K562 (cell line): ENCODE measurements at regions not wholly inside any gene's neighbourhood (a gene's known extent, or its start where the extent isn't known, plus 50 kb on each side); places are given as distances from the start of the nearest gene placed in this dataset.

ENCODE experiments used
- ATAC-seq: fragments of 200-7000 bp; cut with Tn5 transposase; 3 replicates; pipeline ENCODE4 v1.9.1; 2020; ENCODE audit warnings: moderate library complexity
- BruUV-seq: library from RNA; stranded (reverse); fragments of 400-500 nt; replicated peaks from 2 replicates; lab custom pipeline; 2021; lab: Mats Ljungman, UMichigan
- CTCF ChIA-PET: fragments of 300-600 bp; formaldehyde crosslinking; extraction: SDS; loops from one replicate; lab custom pipeline; 2021; ENCODE audit warnings: low intra/inter-chr PET ratio; lab: Yijun Ruan, JAX
- POLR2A ChIA-PET: fragments of 300-600, 350-650 bp; sonication (Branson Sonifier 250); formaldehyde crosslinking; extraction: SDS; loops from one replicate; lab custom pipeline; 2021; ENCODE audit warnings: antibody characterized with exemption, inconsistent platforms; lab: Yijun Ruan, JAX
- DNase-seq, 4 experiments: peaks; one replicate each; pipeline versions ENCODE4 v3.0.0 to v3.0.0-alpha.2; 2011 to 2018; ENCODE audit warnings: low spot score in 3 of 4, mixed read lengths in 3 of 4; ENCODE audit errors: extremely low read depth in 1 of 4
- FAIRE-seq: peaks from 2 replicates; lab custom pipeline; 2011; peaks lifted over from hg19 to GRCh38; lab: Jason Lieb, UNC
- H2AFZ ChIP-seq: 2 replicates; pipeline ENCODE4 v1.6.0; 2011; ENCODE audit warnings: low read depth, low read length, control low read depth, inconsistent platforms
- H3K27ac ChIP-seq: fragments of 200-600 bp; 3 replicates; pipeline ENCODE4 v1.8.0; 2011; ENCODE audit warnings: low read depth, mild to moderate bottlenecking, control low read depth, inconsistent platforms, low read length, moderate library complexity, mixed read lengths; ENCODE audit errors: extremely low read depth
- H3K27me3 ChIP-seq, 2 experiments: fragments of 300-600 bp in 1 of 2; 2 replicates in 1 of 2; 3 replicates in 1 of 2; pipeline versions ENCODE4 v1.6.0 to v1.8.0; 2011; ENCODE audit warnings: inconsistent platforms in 2 of 2, low read length in 2 of 2, mild to moderate bottlenecking in 1 of 2, mixed read lengths in 1 of 2, moderate library complexity in 1 of 2; ENCODE audit not compliant: control insufficient read depth in 2 of 2, insufficient read depth in 2 of 2
- H3K36me3 ChIP-seq: fragments of 300-600 bp; 3 replicates; pipeline ENCODE4 v1.8.0; 2011; ENCODE audit warnings: mild to moderate bottlenecking, low read length, inconsistent platforms; ENCODE audit not compliant: control insufficient read depth, insufficient read depth
- H3K4me1 ChIP-seq, 2 experiments: fragments of 200-600 bp in 1 of 2; replicated peaks in 1 of 2; 2 replicates in 1 of 2; 3 replicates in 1 of 2; pipeline versions ENCODE4 v1.5.1 to v1.8.0; 2011; ENCODE audit warnings: inconsistent platforms in 2 of 2, low read length in 2 of 2, mild to moderate bottlenecking in 1 of 2, mixed read lengths in 1 of 2, moderate library complexity in 1 of 2; ENCODE audit not compliant: control insufficient read depth in 2 of 2, insufficient read depth in 2 of 2
- H3K4me2 ChIP-seq: 2 replicates; pipeline ENCODE4 v1.6.1; 2011; ENCODE audit warnings: low read length, control low read depth, inconsistent platforms, mixed read lengths; ENCODE audit not compliant: insufficient read depth
- H3K4me3 ChIP-seq: fragments of 200-600 bp; sonication (generic), shearing (Covaris generic); 2 replicates; pipeline ENCODE4 v1.5.1; 2016; ENCODE audit warnings: control low read depth, inconsistent platforms
- H3K79me2 ChIP-seq: fragments of 200-600 bp; 3 replicates; pipeline ENCODE4 v1.8.0; 2011; ENCODE audit warnings: low read length, inconsistent platforms; ENCODE audit not compliant: control insufficient read depth, insufficient read depth
- H3K9ac ChIP-seq, 2 experiments: 2 replicates each; pipeline versions ENCODE4 v1.6.0 to v1.6.1; 2011; ENCODE audit warnings: low read depth in 2 of 2, low read length in 2 of 2, control low read depth in 1 of 2, inconsistent platforms in 1 of 2, mild to moderate bottlenecking in 1 of 2, mixed read lengths in 1 of 2; ENCODE audit not compliant: insufficient read depth in 1 of 2
- H3K9me1 ChIP-seq: one replicate; pipeline ENCODE4 v1.6.0; 2011; ENCODE audit warnings: inconsistent platforms, mild to moderate bottlenecking, low read length, moderate library complexity; ENCODE audit not compliant: control insufficient read depth, insufficient read depth
- H3K9me3 ChIP-seq: replicated peaks from 2 replicates; pipeline ENCODE4 v1.5.1; 2011; ENCODE audit warnings: low read depth, low read length, inconsistent platforms; ENCODE audit not compliant: control insufficient read depth, insufficient read depth
- H4K20me1 ChIP-seq: replicated peaks from 2 replicates; pipeline ENCODE4 v1.6.1; 2011; ENCODE audit warnings: low read length, inconsistent platforms, mixed read lengths; ENCODE audit not compliant: control insufficient read depth, insufficient read depth
- BCL6 ChIP-seq: fragments of 250-450 bp; sonication (Bioruptor Pico); IDR thresholded peaks from 2 replicates; pipeline ENCODE4 v1.4.0; 2020
- FOXM1 ChIP-seq, 2 experiments: fragments of 450-650 bp in 1 of 2; sonication (generic) in 1 of 2; formaldehyde crosslinking in 1 of 2; IDR thresholded peaks; 2 replicates each; pipeline versions ENCODE4 v1.6.1 to v1.9.0; 2017 to 2022; ENCODE audit warnings: low read depth in 2 of 2, mild to moderate bottlenecking in 2 of 2, missing genetic modification reagents in 1 of 2, moderate library complexity in 1 of 2
- FUS ChIP-seq: fragments of 200-400 bp; formaldehyde crosslinking; optimal IDR thresholded peaks from 2 replicates; pipeline ENCODE3; 2017; ENCODE audit warnings: low read depth, low read length
- GABPB2 ChIP-seq: fragments of 250-450 bp; sonication (Bioruptor Pico); conservative IDR thresholded peaks from 2 replicates; pipeline ENCODE4 v1.5.1; 2021; ENCODE audit warnings: mild to moderate bottlenecking
- NELFE ChIP-seq: IDR thresholded peaks from 2 replicates; pipeline ENCODE4 v1.6.1; 2011; ENCODE audit warnings: mild to moderate bottlenecking; ENCODE audit not compliant: insufficient read depth, insufficient read length
- NFIC ChIP-seq: fragments of 450-650 bp; IDR thresholded peaks from 2 replicates; pipeline ENCODE4 v1.6.1; 2017; ENCODE audit warnings: mild to moderate bottlenecking, inconsistent platforms
- XRCC3 ChIP-seq: fragments of 450-650 bp; IDR thresholded peaks from 2 replicates; pipeline ENCODE4 v1.6.1; 2017; ENCODE audit warnings: mild to moderate bottlenecking, moderate library complexity
- XRCC4 ChIP-seq: IDR thresholded peaks from one replicate; pipeline ENCODE4 v1.6.1; 2011; ENCODE audit not compliant: insufficient read depth, insufficient read length; ENCODE audit errors: extremely low read depth
- ZKSCAN8 ChIP-seq: fragments of 200-800 bp; sonication (Bioruptor generic); IDR thresholded peaks from 2 replicates; pipeline ENCODE4 v1.6.1; 2016; ENCODE audit warnings: missing genetic modification characterization, missing compliant biosample characterization
- ZNF280A ChIP-seq: fragments of 450-650 bp; IDR thresholded peaks from 2 replicates; pipeline ENCODE4 v1.6.1; 2018; ENCODE audit warnings: mild to moderate bottlenecking, low read depth; ENCODE audit not compliant: partially characterized antibody
- WGBS: fragments of 100-300 bp; shearing (Covaris generic); methylation state at CpG from one replicate; pipeline ENCODE4 v1.1.6; 2016; ENCODE audit warnings: low coverage, mixed read lengths; ENCODE audit not compliant: insufficient coverage; ENCODE audit errors: missing lambda C conversion rate; 5-methylcytosine and 5-hydroxymethylcytosine counted together
- in situ Hi-C: fragments of 300-500 bp; cut with MboI; formaldehyde crosslinking; loops from 4 replicates; pipeline ENCODE4 v1.15.0; 2018; ENCODE audit warnings: inconsistent platforms, mixed read lengths
- intact Hi-C: fragments of 100-400 bp; cut with micrococcal nuclease; formaldehyde crosslinking; loops from 2 replicates; pipeline ENCODE4 v1.14.2; 2022
- TF ChIP-seq, protein P1 (sequence below), 2 experiments: fragments of 450-650 bp; formaldehyde crosslinking in 1 of 2; IDR thresholded peaks; 2 replicates each; pipeline versions ENCODE4 v1.4.0 to v1.6.1; 2014 to 2020; ENCODE audit warnings: mild to moderate bottlenecking in 2 of 2, borderline replicate concordance in 1 of 2, low read depth in 1 of 2

DNA sequence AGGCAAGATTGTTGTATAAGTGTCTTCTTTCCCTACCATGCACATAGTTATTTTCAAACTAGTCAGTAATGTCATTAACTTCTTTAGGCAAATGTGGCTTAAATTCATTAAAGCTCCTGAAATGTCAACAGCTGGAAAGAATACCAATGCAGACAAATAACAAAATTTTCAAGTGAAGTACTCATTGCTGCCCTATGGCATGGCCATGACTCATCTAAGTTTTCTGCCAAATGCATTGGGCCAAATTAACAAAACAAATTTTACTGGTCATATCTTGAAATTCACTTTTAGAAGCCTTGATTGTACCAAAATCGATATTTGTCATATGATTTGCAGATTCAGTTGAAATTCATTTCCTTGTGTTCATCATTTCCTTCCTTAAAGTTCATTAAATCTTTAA, 915.9 kb downstream of the SLC6A15 start:
- Histone ChIP-seq H3K79me2 (no peaks in the 10 kb centered on the region), H2AFZ (no peak overlapping the region), H3K9me1 (no peaks in the 10 kb centered on the region), H3K4me3 (no peak overlapping the region), H3K9ac (no peak overlapping the region), H3K4me2 (no peak overlapping the region), H3K36me3 (no peaks in the 10 kb centered on the region), H3K27me3 (no peaks in the 10 kb centered on the region), H4K20me1 (no peaks in the 10 kb centered on the region), H3K27ac (no peak overlapping the region), H3K4me1 (no peaks in the 10 kb centered on the region), H3K9me3 (no peaks in the 10 kb centered on the region; the same call in 1 of the 2 replicates)
- in situ Hi-C loops (no loop called here), intact Hi-C loops (no loop called here)
- ATAC-seq (no peak), FAIRE-seq (no peak), DNase-seq (no peak)
- 0% methylated on average over 1 of the region's 1 CpG for WGBS
- no TSS peak for BruUV-seq
- CTCF ChIA-PET = no interaction called here
- POLR2A ChIA-PET = no interaction called here
- no peak for TF ChIP-seq XRCC4
- TF ChIP-seq, protein P1, sequence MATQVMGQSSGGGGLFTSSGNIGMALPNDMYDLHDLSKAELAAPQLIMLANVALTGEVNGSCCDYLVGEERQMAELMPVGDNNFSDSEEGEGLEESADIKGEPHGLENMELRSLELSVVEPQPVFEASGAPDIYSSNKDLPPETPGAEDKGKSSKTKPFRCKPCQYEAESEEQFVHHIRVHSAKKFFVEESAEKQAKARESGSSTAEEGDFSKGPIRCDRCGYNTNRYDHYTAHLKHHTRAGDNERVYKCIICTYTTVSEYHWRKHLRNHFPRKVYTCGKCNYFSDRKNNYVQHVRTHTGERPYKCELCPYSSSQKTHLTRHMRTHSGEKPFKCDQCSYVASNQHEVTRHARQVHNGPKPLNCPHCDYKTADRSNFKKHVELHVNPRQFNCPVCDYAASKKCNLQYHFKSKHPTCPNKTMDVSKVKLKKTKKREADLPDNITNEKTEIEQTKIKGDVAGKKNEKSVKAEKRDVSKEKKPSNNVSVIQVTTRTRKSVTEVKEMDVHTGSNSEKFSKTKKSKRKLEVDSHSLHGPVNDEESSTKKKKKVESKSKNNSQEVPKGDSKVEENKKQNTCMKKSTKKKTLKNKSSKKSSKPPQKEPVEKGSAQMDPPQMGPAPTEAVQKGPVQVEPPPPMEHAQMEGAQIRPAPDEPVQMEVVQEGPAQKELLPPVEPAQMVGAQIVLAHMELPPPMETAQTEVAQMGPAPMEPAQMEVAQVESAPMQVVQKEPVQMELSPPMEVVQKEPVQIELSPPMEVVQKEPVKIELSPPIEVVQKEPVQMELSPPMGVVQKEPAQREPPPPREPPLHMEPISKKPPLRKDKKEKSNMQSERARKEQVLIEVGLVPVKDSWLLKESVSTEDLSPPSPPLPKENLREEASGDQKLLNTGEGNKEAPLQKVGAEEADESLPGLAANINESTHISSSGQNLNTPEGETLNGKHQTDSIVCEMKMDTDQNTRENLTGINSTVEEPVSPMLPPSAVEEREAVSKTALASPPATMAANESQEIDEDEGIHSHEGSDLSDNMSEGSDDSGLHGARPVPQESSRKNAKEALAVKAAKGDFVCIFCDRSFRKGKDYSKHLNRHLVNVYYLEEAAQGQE (IDR thresholded peaks at IDR 0.05; ENCODE audit: borderline replicate concordance) = no peak
- TF ChIP-seq, protein P1 (CRISPR knock-in tag; IDR thresholded peaks at IDR 0.05; ENCODE audit: low read depth) = no peak
- no peak for TF ChIP-seq ZNF280A
- no peak for TF ChIP-seq FUS
- TF ChIP-seq NFIC = no peak
- no peak for TF ChIP-seq ZKSCAN8 (CRISPR knock-in tag)
- no peak for TF ChIP-seq FOXM1 (IDR thresholded peaks at IDR 0.05; ENCODE audit: low read depth)
- no peak for TF ChIP-seq FOXM1 (CRISPR knock-in tag; IDR thresholded peaks at IDR 0.05; ENCODE audit: low read depth)
- no peak for TF ChIP-seq NELFE
- no peak for TF ChIP-seq BCL6 (CRISPR knock-in tag)
- TF ChIP-seq GABPB2 (CRISPR knock-in tag) = no peak
- TF ChIP-seq XRCC3 = no peak
